ENCODE measurements at regions not wholly inside any gene's neighbourhood (a gene's known extent, or its start where the extent isn't known, plus 50 kb on each side); places are given as distances from the start of the nearest gene placed in this dataset.
"Not testable (repeated sequence)": the region's sequence is repeated elsewhere in the genome, so short reads cannot be mapped to it uniquely, and the experiment has no call there.

- H3K4me2 ChIP-seq; H3K4me3 Mint-ChIP-seq; H2AFZ ChIP-seq (replicated peaks); H3K27me3 ChIP-seq; H3K36me3 Mint-ChIP-seq; H3K27ac ChIP-seq; H3K36me3 ChIP-seq; H3K27ac Mint-ChIP-seq; H3K9ac ChIP-seq; H3K27me3 Mint-ChIP-seq (ENCODE audit: insufficient read depth, low read depth); H3F3A ChIP-seq (ENCODE audit: low read depth); H3K79me2 ChIP-seq (ENCODE audit: low read depth); H3K4me3 ChIP-seq; H3K4me1 ChIP-seq; H3K9me3 ChIP-seq (ENCODE audit: low read depth); H4K20me1 ChIP-seq (ENCODE audit: low read depth): not testable (repeated sequence)
- peak; percentile 26 for TF ChIP-seq CTCF (IDR thresholded peaks at IDR 0.05)
- Mint-ChIP-seq H3K4me1 (peaks cover 18% of the 10 kb centered on the region), H3K9me3 (peaks cover 21% of the 10 kb centered on the region)
- peak; percentile 39 for DNase-seq (ENCODE audit: low spot score)
These were observed 74.5 kb upstream of the GORAB start for GRCh38 chr1:170457325-170458050.

GRCh38 chr1:170460001-170460400, 72.0 kb upstream of the GORAB start:
- peaks cover 10% of the 10 kb centered on the region for H3K9me3 ChIP-seq (ENCODE audit: low read depth)
- no peaks in the 10 kb centered on the region for H3K79me2 ChIP-seq (ENCODE audit: low read depth)
- no peaks in the 10 kb centered on the region for H3K4me1 ChIP-seq
- Mint-ChIP-seq H3K36me3 (peaks cover 2% of the 10 kb centered on the region), H3K27me3 (ENCODE audit: insufficient read depth, low read depth) (no peaks in the 10 kb centered on the region), H3K27ac (no peak overlapping the region), H3K4me1 (peaks cover 18% of the 10 kb centered on the region), H3K9me3 (peaks cover 19% of the 10 kb centered on the region), H3K4me3 (no peak overlapping the region)
- H3K27ac ChIP-seq = no peak overlapping the region
- H2AFZ ChIP-seq (replicated peaks) = no peak overlapping the region
- no peak overlapping the region for H3K4me2 ChIP-seq
- no peaks in the 10 kb centered on the region for H3K27me3 ChIP-seq
- no peaks in the 10 kb centered on the region for H4K20me1 ChIP-seq (ENCODE audit: low read depth)
- no peak for DNase-seq (ENCODE audit: low spot score)
- H3F3A ChIP-seq (ENCODE audit: low read depth) = no peaks in the 10 kb centered on the region
- no peak overlapping the region for H3K9ac ChIP-seq
- H3K4me3 ChIP-seq = no peak overlapping the region
- TF ChIP-seq CTCF (IDR thresholded peaks at IDR 0.05) (no peak), EZH2phosphoT487 (IDR thresholded peaks at IDR 0.05) (no peak)
- no peaks in the 10 kb centered on the region for H3K36me3 ChIP-seq

GRCh38 chr1:170460414-170461155, 71.4 kb upstream of the GORAB start:
- Histone ChIP-seq H4K20me1 (ENCODE audit: low read depth) (no peaks in the 10 kb centered on the region), H2AFZ (replicated peaks) (no peak overlapping the region), H3K79me2 (ENCODE audit: low read depth) (no peaks in the 10 kb centered on the region), H3K9ac (no peak overlapping the region), H3K9me3 (ENCODE audit: low read depth) (peaks cover 10% of the 10 kb centered on the region), H3F3A (ENCODE audit: low read depth) (no peaks in the 10 kb centered on the region), H3K36me3 (no peaks in the 10 kb centered on the region), H3K4me2 (no peak overlapping the region), H3K27ac (no peak overlapping the region), H3K4me1 (no peaks in the 10 kb centered on the region), H3K4me3 (no peak overlapping the region), H3K27me3 (no peaks in the 10 kb centered on the region)
- no peak for TF ChIP-seq CTCF (IDR thresholded peaks at IDR 0.05)
- no peak for TF ChIP-seq EZH2 (IDR thresholded peaks at IDR 0.05)
- no peak for TF ChIP-seq EZH2phosphoT487 (IDR thresholded peaks at IDR 0.05)
- H3K4me3 Mint-ChIP-seq = no peak overlapping the region
- peaks cover 17% of the 10 kb centered on the region for H3K9me3 Mint-ChIP-seq
- H3K36me3 Mint-ChIP-seq = peaks cover 2% of the 10 kb centered on the region
- H3K27ac Mint-ChIP-seq = no peak overlapping the region
- DNase-seq (ENCODE audit: low spot score) = peak; percentile 11
- no peaks in the 10 kb centered on the region for H3K27me3 Mint-ChIP-seq (ENCODE audit: insufficient read depth, low read depth)
- peaks cover 18% of the 10 kb centered on the region for H3K4me1 Mint-ChIP-seq
